HG02588 (cell line): ENCODE measurements at regions not wholly inside any gene's neighbourhood (a gene's known extent, or its start where the extent isn't known, plus 50 kb on each side); places are given as distances from the start of the nearest gene placed in this dataset.
"Not testable (repeated sequence)": the region's sequence is repeated elsewhere in the genome, so short reads cannot be mapped to it uniquely, and the experiment has no call there.

Experiments
- ATAC-seq: cut with Tn5 transposase; IDR thresholded peaks from one replicate; pipeline ENCODE4 v1.9.1; 2021; ENCODE audit warnings: mild to moderate bottlenecking, moderate library complexity; ENCODE audit not compliant: unreplicated experiment

- no peak for ATAC-seq
These were observed 869.2 kb downstream of the IGSF11 start for GRCh38 chr3:118165413-118165812.

- ATAC-seq: no peak
These were observed 867.1 kb downstream of the IGSF11 start for GRCh38 chr3:118167571-118167970.

GRCh38 chr3:118168175-118168574, 866.5 kb downstream of the IGSF11 start:
- ATAC-seq: no peak

GRCh38 chr3:118171236-118171852, 863.3 kb downstream of the IGSF11 start:
- no peak for ATAC-seq

- ATAC-seq: no peak
These were observed 853.8 kb downstream of the IGSF11 start for GRCh38 chr3:118180853-118181252.

GRCh38 chr3:118181274-118181673, 853.4 kb downstream of the IGSF11 start:
- no peak for ATAC-seq

GRCh38 chr3:118186051-118186450, 848.6 kb downstream of the IGSF11 start:
- no peak for ATAC-seq

- no peak for ATAC-seq
These were observed 847.4 kb downstream of the IGSF11 start for GRCh38 chr3:118187221-118187620.

GRCh38 chr3:118196183-118196582, 838.5 kb downstream of the IGSF11 start:
- no peak for ATAC-seq

- ATAC-seq: no peak
These were observed 835.6 kb downstream of the IGSF11 start for GRCh38 chr3:118199044-118199443.

GRCh38 chr3:118204052-118204656, 830.5 kb downstream of the IGSF11 start:
- ATAC-seq: no peak

- no peak for ATAC-seq
These were observed 827.4 kb downstream of the IGSF11 start for GRCh38 chr3:118207271-118207670.

- no peak for ATAC-seq
These were observed 826.0 kb downstream of the IGSF11 start for GRCh38 chr3:118208642-118209041.

GRCh38 chr3:118213892-118214291, 820.8 kb downstream of the IGSF11 start:
- no peak for ATAC-seq

- ATAC-seq: no peak
These were observed 808.4 kb downstream of the IGSF11 start for GRCh38 chr3:118226206-118226605.

- no peak for ATAC-seq
These were observed 807.5 kb downstream of the IGSF11 start for GRCh38 chr3:118227191-118227590.

- no peak for ATAC-seq
These were observed 806.5 kb downstream of the IGSF11 start for GRCh38 chr3:118228151-118228550.

GRCh38 chr3:118229196-118229595, 805.5 kb downstream of the IGSF11 start:
- no peak for ATAC-seq

GRCh38 chr3:118231578-118231977, 803.1 kb downstream of the IGSF11 start:
- no peak for ATAC-seq

- no peak for ATAC-seq
These were observed 795.4 kb downstream of the IGSF11 start for GRCh38 chr3:118239253-118239652.

- ATAC-seq: no peak
These were observed 789.9 kb downstream of the IGSF11 start for GRCh38 chr3:118244761-118245160.

- no peak for ATAC-seq
These were observed 789.3 kb downstream of the IGSF11 start for GRCh38 chr3:118245312-118245711.

- not testable (repeated sequence) for ATAC-seq
These were observed 775.8 kb downstream of the IGSF11 start for GRCh38 chr3:118258850-118259249.
